GM12878 (cell line): ENCODE measurements at regions not wholly inside any gene's neighbourhood (a gene's known extent, or its start where the extent isn't known, plus 50 kb on each side); places are given as distances from the start of the nearest gene placed in this dataset.

ENCODE experiments used
- BMI1 ChIP-seq: fragments of 450-650 bp; IDR thresholded peaks from 2 replicates; pipeline ENCODE4 v1.6.1; 2016; ENCODE audit warnings: mild to moderate bottlenecking, moderate library complexity, borderline replicate concordance
- CBFB ChIP-seq: IDR thresholded peaks from 2 replicates; pipeline ENCODE4 v1.6.1; 2016; ENCODE audit warnings: antibody characterized with exemption, low read depth
- CEBPB ChIP-seq, 2 experiments: fragments of 150-350 bp in 1 of 2; IDR thresholded peaks; 2 replicates each; pipeline ENCODE4 v1.6.1; 2012 to 2014; ENCODE audit warnings: low read depth in 2 of 2, low read length in 2 of 2, borderline replicate concordance in 1 of 2, inconsistent platforms in 1 of 2
- HDAC2 ChIP-seq: fragments of 200-600 bp; sonication (generic); IDR thresholded peaks from 2 replicates; pipeline ENCODE4 v1.6.1; 2017
- KAT2A ChIP-seq: conservative IDR thresholded peaks from 2 replicates; pipeline ENCODE4 v1.6.1; 2011; ENCODE audit warnings: low read depth, low read length; ENCODE audit not compliant: control insufficient read depth
- KDM1A ChIP-seq: fragments of 200-600 bp; sonication (generic); IDR thresholded peaks from 2 replicates; pipeline ENCODE4 v1.6.1; 2016; ENCODE audit warnings: borderline replicate concordance
- MYB ChIP-seq: fragments of 150-350 bp; IDR thresholded peaks from 2 replicates; pipeline ENCODE4 v1.6.1; 2014; ENCODE audit warnings: mild to moderate bottlenecking, low read depth, low read length, borderline replicate concordance
- NFIC ChIP-seq: IDR thresholded peaks from 2 replicates; pipeline ENCODE4 v1.6.1; 2012; ENCODE audit warnings: low read depth, mild to moderate bottlenecking, inconsistent platforms, low read length, moderate library complexity
- NR2C2 ChIP-seq: IDR thresholded peaks from 2 replicates; pipeline ENCODE4 v1.6.1; 2011; ENCODE audit warnings: borderline replicate concordance, low read depth; ENCODE audit not compliant: control insufficient read depth, insufficient read length
- PBX3 ChIP-seq: IDR thresholded peaks from 2 replicates; pipeline ENCODE4 v1.6.1; 2011; ENCODE audit warnings: mild to moderate bottlenecking, low read depth, low read length, moderate library complexity; ENCODE audit not compliant: insufficient replicate concordance
- RAD51 ChIP-seq: fragments of 450-650 bp; IDR thresholded peaks from 2 replicates; pipeline ENCODE4 v1.6.1; 2016; ENCODE audit warnings: moderate library complexity, mild to moderate bottlenecking, inconsistent platforms
- TCF12 ChIP-seq: IDR thresholded peaks from 2 replicates; pipeline ENCODE4 v1.6.1; 2011; ENCODE audit warnings: low read depth, mild to moderate bottlenecking, low read length
- ZNF592 ChIP-seq: fragments of 450-650 bp; IDR thresholded peaks from 2 replicates; pipeline ENCODE4 v1.6.1; 2017; ENCODE audit warnings: mild to moderate bottlenecking, moderate library complexity

GRCh38 chr20:21821358-21821757 lies 115.9 kb downstream of the PAX1 start (continued):
- TF ChIP-seq ZNF592 (no peak), CBFB (no peak), KDM1A (no peak), HDAC2 (no peak), NR2C2 (no peak), BMI1 (no peak), KAT2A (no peak), RAD51 (no peak), PBX3 (no peak), MYB (no peak), CEBPB (IDR thresholded peaks at IDR 0.05; ENCODE audit: borderline replicate concordance in 1 of 2, low read depth in 2 of 2, low read length in 2 of 2) (no peak), TCF12 (no peak), NFIC (no peak)
